Choroid plexus epithelial cell (primary cell): ENCODE measurements at regions not wholly inside any gene's neighbourhood (a gene's known extent, or its start where the extent isn't known, plus 50 kb on each side); places are given as distances from the start of the nearest gene placed in this dataset.
A peak's percentile ranks its signal among the peaks of the same experiment; 100 is the strongest.

ENCODE experiments used
- DNase-seq: peaks from one replicate; pipeline ENCODE4 v3.0.0-alpha.2; 2010; ENCODE audit warnings: low read depth
- H3K4me3 ChIP-seq: 2 replicates; pipeline ENCODE4 v1.5.1; 2011; ENCODE audit warnings: low read depth, mild to moderate bottlenecking, control low read depth, low read length, moderate library complexity
- TF ChIP-seq, protein P1 (sequence below): conservative IDR thresholded peaks from 2 replicates; pipeline ENCODE4 v1.5.1; 2011; ENCODE audit warnings: low read depth, mild to moderate bottlenecking, control low read depth, inconsistent platforms, low read length, moderate library complexity

DNA sequence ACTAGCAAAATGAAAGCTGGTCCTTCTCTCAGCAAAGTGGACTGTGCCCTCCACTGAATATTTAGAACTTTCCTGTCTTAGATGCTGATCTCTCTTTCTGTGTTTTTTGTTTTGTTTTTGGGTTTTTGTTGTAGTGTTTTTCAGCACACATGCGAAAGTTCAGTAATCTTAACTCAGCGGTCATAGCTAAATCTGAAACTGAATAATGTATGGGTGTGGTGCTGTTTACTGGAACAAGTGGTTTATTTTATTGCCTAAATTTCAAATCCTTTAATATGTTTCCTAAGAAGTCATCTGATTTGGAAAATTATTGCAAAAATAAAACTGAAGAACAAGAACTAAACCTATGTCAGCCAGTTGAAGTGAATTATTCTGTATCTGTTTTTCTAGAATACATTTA is 116.0 kb upstream of the LRIG3 start:
- H3K4me3 ChIP-seq: no peak overlapping the region
- TF ChIP-seq, protein P1, sequence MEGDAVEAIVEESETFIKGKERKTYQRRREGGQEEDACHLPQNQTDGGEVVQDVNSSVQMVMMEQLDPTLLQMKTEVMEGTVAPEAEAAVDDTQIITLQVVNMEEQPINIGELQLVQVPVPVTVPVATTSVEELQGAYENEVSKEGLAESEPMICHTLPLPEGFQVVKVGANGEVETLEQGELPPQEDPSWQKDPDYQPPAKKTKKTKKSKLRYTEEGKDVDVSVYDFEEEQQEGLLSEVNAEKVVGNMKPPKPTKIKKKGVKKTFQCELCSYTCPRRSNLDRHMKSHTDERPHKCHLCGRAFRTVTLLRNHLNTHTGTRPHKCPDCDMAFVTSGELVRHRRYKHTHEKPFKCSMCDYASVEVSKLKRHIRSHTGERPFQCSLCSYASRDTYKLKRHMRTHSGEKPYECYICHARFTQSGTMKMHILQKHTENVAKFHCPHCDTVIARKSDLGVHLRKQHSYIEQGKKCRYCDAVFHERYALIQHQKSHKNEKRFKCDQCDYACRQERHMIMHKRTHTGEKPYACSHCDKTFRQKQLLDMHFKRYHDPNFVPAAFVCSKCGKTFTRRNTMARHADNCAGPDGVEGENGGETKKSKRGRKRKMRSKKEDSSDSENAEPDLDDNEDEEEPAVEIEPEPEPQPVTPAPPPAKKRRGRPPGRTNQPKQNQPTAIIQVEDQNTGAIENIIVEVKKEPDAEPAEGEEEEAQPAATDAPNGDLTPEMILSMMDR: no peak
- no peak for DNase-seq

DNA sequence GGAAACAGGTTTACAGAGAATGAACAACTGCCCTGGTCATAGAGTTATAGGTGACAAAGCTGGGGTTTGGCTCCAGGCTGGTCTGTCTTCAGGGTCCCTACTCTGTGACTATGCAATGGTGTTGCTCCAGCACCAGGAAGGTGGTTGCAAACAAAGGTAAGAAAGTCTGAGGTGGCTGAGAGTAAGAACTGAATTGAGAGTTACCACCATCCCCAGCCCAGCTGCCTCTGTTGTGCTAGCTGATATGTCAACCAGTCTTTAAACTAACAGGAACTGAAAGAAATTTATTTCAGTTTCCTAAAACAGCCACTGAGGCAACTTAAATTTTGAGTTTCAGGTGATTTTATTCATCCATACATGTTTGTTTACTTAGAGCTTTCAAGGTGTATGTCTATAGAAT is 111.0 kb upstream of the LRIG3 start:
- H3K4me3 ChIP-seq: no peak overlapping the region
- no peak for DNase-seq
- TF ChIP-seq, protein P1: no peak

DNA sequence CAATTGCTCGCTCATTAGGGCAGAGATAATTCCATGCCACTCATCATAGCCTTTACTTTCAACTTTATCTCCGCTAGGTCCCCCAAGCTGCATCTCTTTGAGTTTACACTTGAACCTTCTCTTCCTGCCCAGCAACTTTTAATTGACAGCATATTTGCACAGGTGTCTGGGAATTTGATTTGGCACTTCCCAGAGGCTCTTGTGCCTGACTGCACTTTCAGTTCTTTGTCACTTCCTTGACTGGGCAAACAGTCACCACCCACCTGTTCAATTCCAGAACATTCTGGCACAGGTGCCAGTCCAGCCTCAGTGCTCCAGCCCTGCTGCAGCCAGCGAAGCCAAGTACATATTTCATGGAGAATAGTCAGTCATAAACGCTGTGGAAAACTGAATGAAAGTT is 110.1 kb upstream of the LRIG3 start:
- TF ChIP-seq, protein P1: no peak
- H3K4me3 ChIP-seq: no peak overlapping the region
- DNase-seq: no peak

DNA sequence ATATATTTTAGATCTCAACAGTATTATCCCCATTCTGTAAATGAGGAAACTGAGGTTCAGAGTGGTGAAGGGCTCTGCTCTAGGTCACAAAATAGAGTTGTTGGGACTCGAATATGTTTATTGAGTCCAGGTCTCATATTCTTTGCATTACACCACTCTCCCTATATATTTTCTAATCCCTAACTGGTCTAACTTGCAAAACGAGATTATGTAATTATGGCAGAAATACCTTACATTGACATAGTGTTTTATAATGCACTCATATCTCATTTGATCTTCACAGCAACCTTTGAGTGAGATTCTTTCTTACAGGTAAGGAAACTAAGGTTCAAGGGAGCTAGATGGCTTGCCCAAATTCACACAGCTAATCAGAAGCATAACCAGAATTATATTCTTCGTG is 106.9 kb upstream of the LRIG3 start:
- no peak overlapping the region for H3K4me3 ChIP-seq
- TF ChIP-seq, protein P1: no peak
- DNase-seq: no peak

DNA sequence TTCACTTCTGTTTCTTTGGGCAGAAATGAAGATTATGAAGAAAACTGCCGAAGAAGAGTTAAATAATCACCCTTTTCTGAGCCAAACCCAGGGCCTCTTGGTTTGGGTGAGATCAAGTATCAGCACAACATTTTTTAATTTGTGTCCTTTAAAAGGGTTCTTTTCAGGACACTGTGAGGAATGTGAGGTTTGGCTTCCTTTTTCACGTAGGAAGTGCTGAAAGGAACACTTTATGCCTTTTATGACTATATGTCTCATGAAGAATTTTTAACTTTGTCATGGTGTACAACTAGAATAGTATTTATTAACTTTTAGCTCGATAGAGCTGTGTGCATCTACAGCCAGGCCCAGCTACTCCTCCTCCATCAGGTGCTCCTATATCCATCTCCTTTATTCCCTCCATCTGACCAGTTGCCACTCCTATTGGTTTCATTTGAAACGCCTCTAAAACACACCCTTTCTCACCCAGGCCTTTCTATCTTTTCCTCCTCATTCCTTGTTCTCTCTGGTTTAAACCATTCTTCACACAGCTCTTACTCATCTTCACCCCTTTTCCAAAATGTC is 103.6 kb upstream of the LRIG3 start:
- TF ChIP-seq, protein P1: no peak
- DNase-seq: peak; percentile 44
- no peak overlapping the region for H3K4me3 ChIP-seq

DNA sequence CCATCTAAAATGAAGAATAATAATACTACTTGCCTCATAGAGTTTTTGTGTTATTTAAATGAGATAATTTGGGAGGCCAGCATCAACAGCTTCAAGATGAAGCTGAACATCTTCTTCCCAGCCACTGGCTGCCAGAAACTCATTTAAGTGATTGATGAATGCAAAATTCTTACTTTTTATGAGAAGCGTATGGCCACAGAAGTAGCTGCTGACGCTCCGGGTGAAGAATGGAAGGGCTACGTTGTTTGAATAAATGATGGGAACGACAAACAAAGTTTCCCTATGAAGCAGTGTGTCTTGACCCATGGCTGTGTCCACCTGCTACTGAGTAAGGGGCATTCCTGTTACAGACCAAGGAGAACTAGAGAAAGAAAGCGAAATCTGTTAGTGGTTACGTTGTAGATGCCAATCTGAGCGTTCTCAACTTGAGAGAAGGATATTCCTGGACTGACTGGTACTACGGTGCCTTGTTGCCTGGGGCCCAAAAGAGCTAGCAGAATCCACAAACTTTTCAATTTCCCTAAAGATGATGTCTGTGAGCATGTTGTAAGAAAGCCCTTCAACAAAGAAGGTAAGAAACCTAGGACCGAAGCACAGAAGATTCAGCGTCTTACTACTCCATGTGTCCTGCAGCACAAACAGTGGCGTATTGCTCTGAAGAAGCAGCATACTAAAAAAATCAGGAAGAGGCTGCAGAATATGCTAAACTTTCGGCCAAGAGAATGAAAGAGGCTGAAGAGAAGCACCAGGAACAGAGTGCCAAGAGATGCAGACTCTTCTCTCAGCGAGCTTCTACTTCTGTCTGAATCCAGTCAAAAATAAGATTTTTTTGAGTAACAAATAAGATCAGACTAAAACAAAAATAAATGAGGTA is 100.0 kb upstream of the LRIG3 start:
- DNase-seq: no peak
- H3K4me3 ChIP-seq: no peak overlapping the region
- TF ChIP-seq, protein P1: no peak

DNA sequence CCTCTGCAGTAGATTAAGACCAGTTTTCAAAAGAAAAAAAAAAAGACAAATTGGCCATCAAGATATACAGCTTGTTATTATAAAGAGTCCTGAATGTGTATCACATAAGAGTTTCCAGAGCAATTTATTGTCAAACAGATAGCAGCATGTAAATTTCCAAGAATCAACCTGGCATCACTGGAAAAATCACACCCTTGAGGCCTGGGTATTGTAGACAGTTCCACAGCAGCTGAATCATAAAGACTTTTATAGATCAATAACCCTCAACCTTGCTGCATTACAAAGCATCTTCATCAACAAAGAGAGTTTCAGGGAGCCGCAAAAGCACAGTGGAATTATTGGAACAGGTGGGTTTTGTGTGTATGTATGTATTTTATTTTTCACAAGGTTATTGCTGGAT is 94.6 kb upstream of the LRIG3 start:
- DNase-seq: no peak
- TF ChIP-seq, protein P1: no peak
- H3K4me3 ChIP-seq: no peak overlapping the region
